PC-9 (cell line): ENCODE measurements at regions not wholly inside any gene's neighbourhood (a gene's known extent, or its start where the extent isn't known, plus 50 kb on each side); places are given as distances from the start of the nearest gene placed in this dataset.

ENCODE experiments used
- BruUV-seq: library from RNA; stranded (reverse); fragments of 400-500 nt; replicated peaks from 2 replicates; lab custom pipeline; 2021; lab: Mats Ljungman, UMichigan
- CTCF ChIA-PET: fragments of 300-600 bp; sonication (Branson Sonifier 250); formaldehyde crosslinking; loops from one replicate; lab custom pipeline; 2022; ENCODE audit warnings: antibody characterized with exemption; lab: Charles Lee
- POLR2A ChIA-PET: fragments of 300-600 bp; sonication (Branson Sonifier 250); formaldehyde crosslinking; loops from one replicate; lab custom pipeline; 2022; ENCODE audit warnings: antibody characterized with exemption; ENCODE audit not compliant: unreplicated experiment; lab: Charles Lee
- DNase-seq, 2 experiments: peaks; one replicate each; pipeline versions ENCODE4 v3.0.0 to v3.0.0-alpha.2; 2015 to 2022; ENCODE audit warnings: mixed read lengths in 1 of 2
- H2AFZ ChIP-seq: fragments of 200-600 bp; sonication (generic); 2 replicates; pipeline ENCODE4 v1.8.1; 2017; ENCODE audit warnings: antibody characterized with exemption
- H3F3A ChIP-seq: fragments of 200-600 bp; sonication (generic); 2 replicates; pipeline ENCODE4 v1.8.1; 2017; ENCODE audit warnings: antibody characterized with exemption, mild to moderate bottlenecking, low read depth; ENCODE audit not compliant: insufficient read depth
- H3K27ac ChIP-seq: fragments of 200-600 bp; sonication (generic); 2 replicates; pipeline ENCODE4 v1.6.1; 2016; ENCODE audit warnings: mixed run types
- H3K27me3 ChIP-seq: fragments of 200-600 bp; sonication (generic); 2 replicates; pipeline ENCODE4 v1.6.1; 2016; ENCODE audit warnings: low read depth, mixed run types; ENCODE audit not compliant: insufficient read depth
- H3K36me3 ChIP-seq: fragments of 200-600 bp; sonication (generic); 2 replicates; pipeline ENCODE4 v1.6.1; 2016; ENCODE audit warnings: low read depth, mixed run types
- H3K4me1 ChIP-seq: fragments of 200-600 bp; sonication (generic); replicated peaks from 2 replicates; pipeline ENCODE4 v1.6.1; 2016; ENCODE audit warnings: mixed run types; ENCODE audit not compliant: insufficient read depth
- H3K4me2 ChIP-seq: fragments of 200-600 bp; sonication (generic); 2 replicates; pipeline ENCODE4 v1.6.1; 2017; ENCODE audit warnings: mixed run types
- H3K4me3 ChIP-seq: fragments of 200-600 bp; sonication (generic); 2 replicates; pipeline ENCODE4 v1.6.1; 2016; ENCODE audit warnings: mixed run types
- H3K79me2 ChIP-seq: fragments of 200-600 bp; sonication (generic); 2 replicates; pipeline ENCODE4 v1.6.1; 2017; ENCODE audit warnings: low read depth, mixed run types
- H3K9me2 ChIP-seq: fragments of 200-600 bp; sonication (generic); 2 replicates; pipeline ENCODE4 v1.8.1; 2017; ENCODE audit warnings: mild to moderate bottlenecking; ENCODE audit not compliant: insufficient read depth
- H3K9me3 ChIP-seq: fragments of 200-600 bp; sonication (generic); 2 replicates; pipeline ENCODE4 v1.8.1; 2016; ENCODE audit warnings: low read depth; ENCODE audit not compliant: insufficient read depth
- H4K20me1 ChIP-seq: fragments of 200-600 bp; sonication (generic); 2 replicates; pipeline ENCODE4 v1.8.1; 2017; ENCODE audit not compliant: insufficient read depth
- EZH2 ChIP-seq: fragments of 200-600 bp; sonication (generic); IDR thresholded peaks from 2 replicates; pipeline ENCODE4 v1.8.0; 2017; ENCODE audit warnings: antibody characterized with exemption, low read depth
- intact Hi-C: fragments of 100-400 bp; cut with micrococcal nuclease; formaldehyde crosslinking; loops from one replicate; pipeline ENCODE4 v1.10.0; 2022; ENCODE audit not compliant: unreplicated experiment
- TF ChIP-seq, protein P1 (sequence below): fragments of 200-600 bp; sonication (generic); conservative IDR thresholded peaks from 2 replicates; pipeline ENCODE4 v1.6.1; 2017; ENCODE audit warnings: mixed run types, antibody characterized with exemption, mild to moderate bottlenecking, moderate library complexity

DNA sequence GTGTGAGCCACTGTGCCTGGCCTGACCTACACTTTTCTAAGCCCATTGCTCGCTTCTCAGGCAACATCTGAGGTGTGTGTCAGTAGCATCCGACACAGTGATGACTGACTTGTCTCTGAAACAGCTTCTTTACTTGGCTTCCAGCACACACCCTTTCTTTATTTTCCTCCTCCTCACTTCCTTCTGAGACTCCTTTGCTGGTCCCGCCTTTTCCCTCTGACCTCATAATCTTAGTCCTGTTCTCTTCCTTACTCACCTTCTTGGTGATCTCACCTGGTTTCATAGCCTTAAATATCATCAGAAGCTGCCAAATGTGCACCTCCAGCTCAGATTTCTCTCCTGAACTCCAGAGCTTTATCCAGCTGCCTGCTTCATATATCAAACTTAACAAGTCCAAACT is 66.6 kb upstream of the PELI1 start:
- no peak overlapping the region for H3K4me3 ChIP-seq
- peak overlapping the region; percentile 21; the same call in 1 of the 2 replicates for H2AFZ ChIP-seq
- ChIA-PET CTCF (no interaction called here), POLR2A (interaction anchor here (0.6 kb wide), 1 partner anchor 243 kb away, joined by 3 read pairs; no protein-coding TSS in a partner anchor)
- no peaks in the 10 kb centered on the region for H3K9me2 ChIP-seq
- H3K4me2 ChIP-seq = peak overlapping the region; percentile 41
- no peaks in the 10 kb centered on the region for H3K79me2 ChIP-seq
- H3K4me1 ChIP-seq = peaks cover 48% of the 10 kb centered on the region
- intact Hi-C loops = no loop called here
- no peaks in the 10 kb centered on the region for H3K9me3 ChIP-seq
- H3F3A ChIP-seq = peaks cover 26% of the 10 kb centered on the region
- BruUV-seq = no TSS peak
- no peak for TF ChIP-seq EZH2
- TF ChIP-seq, protein P1, sequence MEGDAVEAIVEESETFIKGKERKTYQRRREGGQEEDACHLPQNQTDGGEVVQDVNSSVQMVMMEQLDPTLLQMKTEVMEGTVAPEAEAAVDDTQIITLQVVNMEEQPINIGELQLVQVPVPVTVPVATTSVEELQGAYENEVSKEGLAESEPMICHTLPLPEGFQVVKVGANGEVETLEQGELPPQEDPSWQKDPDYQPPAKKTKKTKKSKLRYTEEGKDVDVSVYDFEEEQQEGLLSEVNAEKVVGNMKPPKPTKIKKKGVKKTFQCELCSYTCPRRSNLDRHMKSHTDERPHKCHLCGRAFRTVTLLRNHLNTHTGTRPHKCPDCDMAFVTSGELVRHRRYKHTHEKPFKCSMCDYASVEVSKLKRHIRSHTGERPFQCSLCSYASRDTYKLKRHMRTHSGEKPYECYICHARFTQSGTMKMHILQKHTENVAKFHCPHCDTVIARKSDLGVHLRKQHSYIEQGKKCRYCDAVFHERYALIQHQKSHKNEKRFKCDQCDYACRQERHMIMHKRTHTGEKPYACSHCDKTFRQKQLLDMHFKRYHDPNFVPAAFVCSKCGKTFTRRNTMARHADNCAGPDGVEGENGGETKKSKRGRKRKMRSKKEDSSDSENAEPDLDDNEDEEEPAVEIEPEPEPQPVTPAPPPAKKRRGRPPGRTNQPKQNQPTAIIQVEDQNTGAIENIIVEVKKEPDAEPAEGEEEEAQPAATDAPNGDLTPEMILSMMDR = no peak
- no peaks in the 10 kb centered on the region for H3K36me3 ChIP-seq
- peak; percentile 45 to 87 for DNase-seq
- no peaks in the 10 kb centered on the region for H4K20me1 ChIP-seq
- no peaks in the 10 kb centered on the region for H3K27me3 ChIP-seq
- peak overlapping the region; percentile 69 for H3K27ac ChIP-seq

DNA sequence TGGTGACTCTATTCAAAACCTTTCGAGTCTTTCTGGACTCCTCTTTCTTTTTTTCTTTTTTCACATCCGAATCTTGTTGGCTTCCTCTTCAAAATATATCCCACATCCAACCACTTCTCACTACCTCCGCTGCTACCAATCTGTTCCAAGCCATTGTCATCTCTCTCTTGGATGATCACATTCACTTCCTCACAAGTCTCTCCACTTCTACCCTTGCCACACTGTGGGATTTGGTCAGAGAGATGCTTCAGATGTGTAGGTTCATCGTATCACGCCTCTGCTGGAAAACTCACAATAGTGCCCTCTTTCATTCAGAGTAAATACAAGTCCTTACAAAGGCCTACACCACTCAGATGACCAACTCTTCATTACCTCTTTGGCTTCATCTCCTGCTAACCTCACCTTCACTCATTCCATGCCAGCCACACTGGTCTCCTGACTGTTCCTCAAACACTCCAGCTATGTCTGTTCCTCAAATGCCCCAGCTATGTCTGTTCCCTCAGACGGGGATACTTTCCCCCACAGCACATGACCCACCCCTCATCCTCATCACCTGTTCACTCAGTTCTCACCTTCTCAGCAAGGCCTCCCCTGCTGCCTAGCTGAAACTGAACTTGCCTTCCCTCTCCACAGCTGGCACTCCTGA is 67.2 kb upstream of the PELI1 start:
- H3K36me3 ChIP-seq = no peaks in the 10 kb centered on the region
- H3K79me2 ChIP-seq = no peaks in the 10 kb centered on the region
- H3F3A ChIP-seq = peaks cover 26% of the 10 kb centered on the region
- peaks cover 48% of the 10 kb centered on the region for H3K4me1 ChIP-seq
- H3K9me3 ChIP-seq = no peaks in the 10 kb centered on the region
- no peaks in the 10 kb centered on the region for H3K27me3 ChIP-seq
- POLR2A ChIA-PET = interaction anchor here (0.6 kb wide), 1 partner anchor 242 kb away, joined by 3 read pairs; no protein-coding TSS in a partner anchor
- TSS peak; percentile 73 for BruUV-seq
- no peak for DNase-seq
- H3K4me2 ChIP-seq = peak overlapping the region; percentile 41; the same call in 1 of the 2 replicates
- H3K27ac ChIP-seq = peak overlapping the region; percentile 69
- no peaks in the 10 kb centered on the region for H3K9me2 ChIP-seq
- CTCF ChIA-PET = no interaction called here
- H4K20me1 ChIP-seq = no peaks in the 10 kb centered on the region
- no peak overlapping the region for H3K4me3 ChIP-seq
- TF ChIP-seq EZH2 = no peak
- TF ChIP-seq, protein P1 = no peak
- H2AFZ ChIP-seq = 0 out of 2 replicates have a peak overlapping the region, but pooled peaks have one; percentile 21
- intact Hi-C loops = no loop called here

DNA sequence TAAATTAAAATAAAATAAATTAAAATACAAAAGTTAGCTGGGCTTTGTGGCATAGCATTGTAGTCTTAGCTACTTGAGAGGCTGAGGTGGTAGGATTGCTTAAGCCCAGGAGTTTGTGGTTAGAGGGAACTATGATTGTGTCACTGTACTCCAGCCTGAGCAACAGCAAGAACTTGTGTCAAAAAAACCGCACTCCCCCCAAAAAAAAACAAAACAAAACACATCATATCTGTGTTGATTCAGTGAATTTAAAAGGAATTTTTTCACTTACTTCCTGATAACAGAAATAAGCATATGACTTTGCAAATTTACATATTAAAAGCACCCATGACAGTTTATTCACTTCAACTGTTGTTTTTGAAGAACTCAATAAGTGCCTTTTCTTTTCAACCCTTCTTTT is 68.1 kb upstream of the PELI1 start:
- no peak overlapping the region for H3K4me3 ChIP-seq

More for the DNA sequence above, 68.1 kb upstream of the PELI1 start:
- ChIA-PET POLR2A (interaction anchor here (0.6 to 0.7 kb wide), 5 partner anchors 15 to 188 kb away, joined by 3 to 17 read pairs (median 4); no protein-coding TSS in a partner anchor), CTCF (no interaction called here)
- no peaks in the 10 kb centered on the region for H3K9me2 ChIP-seq
- no peak for TF ChIP-seq EZH2
- TF ChIP-seq, protein P1 = no peak
- intact Hi-C loops = no loop called here
- H3K4me1 ChIP-seq = peaks cover 48% of the 10 kb centered on the region
- H4K20me1 ChIP-seq = no peaks in the 10 kb centered on the region
- peaks cover 26% of the 10 kb centered on the region for H3F3A ChIP-seq
- no peaks in the 10 kb centered on the region for H3K79me2 ChIP-seq
- BruUV-seq = no TSS peak
- H3K27ac ChIP-seq = peak overlapping the region; percentile 68
- H3K27me3 ChIP-seq = no peaks in the 10 kb centered on the region
- H3K9me3 ChIP-seq = no peaks in the 10 kb centered on the region
- peak in 1 of 2 experiments; percentile 86 for DNase-seq
- no peaks in the 10 kb centered on the region for H3K36me3 ChIP-seq
- peak overlapping the region; percentile 27 for H3K4me2 ChIP-seq
- no peak overlapping the region for H2AFZ ChIP-seq
